WTC11 (cell line): ENCODE measurements at regions not wholly inside any gene's neighbourhood (a gene's known extent, or its start where the extent isn't known, plus 50 kb on each side); places are given as distances from the start of the nearest gene placed in this dataset.

ENCODE experiments used
- ATAC-seq: fragments of 200-7000 bp; cut with Tn5 transposase; 2 replicates; pipeline ENCODE4 v1.10.0; 2021; ENCODE audit warnings: mild to moderate bottlenecking, moderate library complexity
- CTCF ChIA-PET: fragments of 300-600 bp; sonication (Branson Sonifier 250); formaldehyde crosslinking; loops from one replicate; lab custom pipeline; 2021; ENCODE audit warnings: antibody characterized with exemption; lab: Charles Lee
- POLR2A ChIA-PET: fragments of 350-600 bp; sonication (Branson Sonifier 250); formaldehyde crosslinking; loops from one replicate; lab custom pipeline; 2021; ENCODE audit warnings: antibody characterized with exemption; lab: Charles Lee
- DNase-seq: peaks from one replicate; pipeline ENCODE4 v3.0.0; 2021; ENCODE audit warnings: low spot score
- H3K27ac Mint-ChIP-seq: 2 replicates; pipeline ENCODE4 v1.8.0; 2021; ENCODE audit warnings: mixed read lengths
- H3K27me3 Mint-ChIP-seq: 2 replicates; pipeline ENCODE4 v1.8.0; 2021; ENCODE audit warnings: low read depth, mild to moderate bottlenecking, moderate library complexity, mixed read lengths
- H3K36me3 Mint-ChIP-seq: 2 replicates; pipeline ENCODE4 v1.8.0; 2021; ENCODE audit warnings: mixed read lengths
- H3K4me1 Mint-ChIP-seq: 2 replicates; pipeline ENCODE4 v1.8.0; 2022; ENCODE audit warnings: mixed read lengths
- H3K4me3 Mint-ChIP-seq: 2 replicates; pipeline ENCODE4 v1.8.0; 2021; ENCODE audit warnings: mild to moderate bottlenecking, moderate library complexity, mixed read lengths
- H3K9me3 Mint-ChIP-seq: 2 replicates; pipeline ENCODE4 v1.8.0; 2021; ENCODE audit warnings: mixed read lengths
- CBFB ChIP-seq: sonication (generic); formaldehyde crosslinking; IDR thresholded peaks from 2 replicates; pipeline ENCODE4 v1.8.1; 2022; ENCODE audit warnings: mild to moderate bottlenecking, low read depth, missing genetic modification reagents
- CREB1 ChIP-seq: sonication (generic); formaldehyde crosslinking; IDR thresholded peaks from 2 replicates; pipeline ENCODE4 v1.8.0; 2023; ENCODE audit warnings: mild to moderate bottlenecking, missing genetic modification reagents
- FOXJ3 ChIP-seq: sonication (generic); formaldehyde crosslinking; IDR thresholded peaks from 2 replicates; pipeline ENCODE4 v1.9.0; 2021; ENCODE audit warnings: missing genetic modification reagents, mild to moderate bottlenecking, borderline replicate concordance
- NFE2L1 ChIP-seq: sonication (generic); formaldehyde crosslinking; IDR thresholded peaks from 2 replicates; pipeline ENCODE4 v1.8.1; 2023; ENCODE audit warnings: missing genetic modification reagents
- TF ChIP-seq, protein P1 (sequence below): sonication (generic); formaldehyde crosslinking; IDR thresholded peaks from 2 replicates; pipeline ENCODE4 v1.8.1; 2023; ENCODE audit warnings: mild to moderate bottlenecking, missing genetic modification reagents, moderate library complexity
- TF ChIP-seq, protein P2 (sequence below): fragments of 250-450 bp; sonication (Bioruptor Pico); conservative IDR thresholded peaks from 2 replicates; pipeline ENCODE4 v1.9.0; 2021; ENCODE audit warnings: mild to moderate bottlenecking
- TF ChIP-seq, protein P3 (sequence below): sonication (generic); formaldehyde crosslinking; IDR thresholded peaks from 2 replicates; pipeline ENCODE4 v1.8.0; 2023; ENCODE audit warnings: missing genetic modification reagents
- TF ChIP-seq, protein P4 (sequence below): fragments of 250-450 bp; sonication (Bioruptor Pico); IDR thresholded peaks from 2 replicates; pipeline ENCODE4 v1.9.0; 2021; ENCODE audit warnings: moderate library complexity, mild to moderate bottlenecking, inconsistent platforms, borderline replicate concordance
- TF ChIP-seq, protein P5 (sequence below): sonication (generic); formaldehyde crosslinking; IDR thresholded peaks from 2 replicates; pipeline ENCODE4 v1.8.0; 2022; ENCODE audit warnings: mild to moderate bottlenecking, missing genetic modification reagents
- TF ChIP-seq, protein P6 (sequence below): fragments of 250-450 bp; sonication (Bioruptor Pico); IDR thresholded peaks from 2 replicates; pipeline ENCODE4 v1.9.0; 2021; ENCODE audit warnings: mild to moderate bottlenecking
- TF ChIP-seq, protein P7 (sequence below): sonication (generic); formaldehyde crosslinking; IDR thresholded peaks from 2 replicates; pipeline ENCODE4 v1.8.1; 2022; ENCODE audit warnings: low read depth, mild to moderate bottlenecking, moderate library complexity, missing genetic modification reagents, borderline replicate concordance

DNA sequence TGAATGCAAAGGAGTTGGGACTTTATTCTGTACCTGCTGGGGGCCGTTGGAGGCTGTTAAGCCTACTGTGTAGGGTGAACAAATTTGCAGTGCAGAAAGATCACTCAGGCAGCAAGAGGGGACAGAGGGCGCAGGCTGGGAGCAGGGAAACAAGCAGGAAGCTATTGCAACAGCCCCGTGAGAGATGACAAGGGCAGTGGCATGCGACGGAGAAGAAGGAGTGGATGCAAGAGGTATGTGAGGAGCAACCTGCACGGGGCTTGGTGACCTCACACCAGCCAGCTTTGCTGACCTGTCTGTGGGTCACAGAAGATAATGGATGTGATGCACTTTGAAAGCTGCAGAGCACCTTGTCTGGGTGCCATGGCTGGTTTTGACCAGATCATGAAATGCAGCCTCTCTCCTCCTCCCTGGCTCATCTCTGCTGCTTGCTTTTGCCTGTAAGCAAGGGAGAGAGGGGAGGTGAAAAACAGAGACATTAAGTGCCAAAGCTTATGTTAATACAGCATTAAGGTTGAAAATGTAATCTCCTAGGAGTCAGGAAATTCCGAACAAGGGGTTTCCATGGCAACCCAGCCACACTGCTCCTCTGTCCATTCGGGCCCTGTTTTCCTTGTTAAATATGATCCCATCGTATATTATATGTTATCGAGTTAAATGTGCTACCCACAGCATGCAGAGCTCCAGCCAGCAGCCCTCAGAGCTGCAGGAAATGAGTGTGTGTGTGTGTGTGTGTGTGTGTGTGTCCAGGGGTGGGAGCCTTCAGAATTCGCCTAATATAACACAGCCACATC is 314.3 kb upstream of the ZMIZ1 start (continued):
- TF ChIP-seq, protein P1, sequence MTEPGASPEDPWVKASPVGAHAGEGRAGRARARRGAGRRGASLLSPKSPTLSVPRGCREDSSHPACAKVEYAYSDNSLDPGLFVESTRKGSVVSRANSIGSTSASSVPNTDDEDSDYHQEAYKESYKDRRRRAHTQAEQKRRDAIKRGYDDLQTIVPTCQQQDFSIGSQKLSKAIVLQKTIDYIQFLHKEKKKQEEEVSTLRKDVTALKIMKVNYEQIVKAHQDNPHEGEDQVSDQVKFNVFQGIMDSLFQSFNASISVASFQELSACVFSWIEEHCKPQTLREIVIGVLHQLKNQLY (CRISPR knock-in tag) = no peak
- TF ChIP-seq, protein P2, sequence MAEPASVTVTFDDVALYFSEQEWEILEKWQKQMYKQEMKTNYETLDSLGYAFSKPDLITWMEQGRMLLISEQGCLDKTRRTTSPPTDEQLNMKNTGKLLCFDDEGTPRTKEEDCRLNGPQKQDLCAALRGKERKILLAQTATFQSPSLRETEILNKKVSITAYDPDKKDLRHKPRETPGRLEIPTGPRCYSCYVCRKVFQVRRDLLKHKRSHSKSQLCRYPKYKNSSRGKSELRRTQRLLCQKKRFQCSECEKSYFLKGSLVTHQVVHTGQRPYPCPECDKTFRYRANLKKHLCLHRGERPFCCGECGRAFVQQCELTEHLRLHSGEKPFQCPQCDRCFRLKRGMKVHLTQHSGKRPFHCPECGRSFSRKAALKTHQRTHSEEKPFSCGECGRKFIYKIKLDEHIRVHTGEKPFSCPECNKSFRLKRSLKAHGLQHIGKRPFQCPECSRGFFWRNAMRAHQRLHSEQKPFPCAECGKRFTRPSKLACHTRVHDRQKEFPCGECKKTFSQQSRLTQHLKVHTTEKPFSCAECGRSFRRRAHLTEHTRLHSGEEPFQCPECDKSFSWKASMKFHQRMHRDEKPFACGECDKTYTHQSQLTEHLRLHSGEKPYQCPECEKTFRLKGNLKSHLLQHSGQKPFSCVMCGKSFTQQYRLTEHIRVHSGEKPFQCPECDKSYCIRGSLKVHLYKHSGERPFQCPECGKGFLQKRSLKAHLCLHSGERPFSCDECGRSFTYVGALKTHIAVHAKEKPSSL (CRISPR knock-in tag) = no peak
- TF ChIP-seq FOXJ3 (CRISPR knock-in tag) = no peak
- TF ChIP-seq, protein P3, sequence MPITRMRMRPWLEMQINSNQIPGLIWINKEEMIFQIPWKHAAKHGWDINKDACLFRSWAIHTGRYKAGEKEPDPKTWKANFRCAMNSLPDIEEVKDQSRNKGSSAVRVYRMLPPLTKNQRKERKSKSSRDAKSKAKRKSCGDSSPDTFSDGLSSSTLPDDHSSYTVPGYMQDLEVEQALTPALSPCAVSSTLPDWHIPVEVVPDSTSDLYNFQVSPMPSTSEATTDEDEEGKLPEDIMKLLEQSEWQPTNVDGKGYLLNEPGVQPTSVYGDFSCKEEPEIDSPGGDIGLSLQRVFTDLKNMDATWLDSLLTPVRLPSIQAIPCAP = no peak

DNA sequence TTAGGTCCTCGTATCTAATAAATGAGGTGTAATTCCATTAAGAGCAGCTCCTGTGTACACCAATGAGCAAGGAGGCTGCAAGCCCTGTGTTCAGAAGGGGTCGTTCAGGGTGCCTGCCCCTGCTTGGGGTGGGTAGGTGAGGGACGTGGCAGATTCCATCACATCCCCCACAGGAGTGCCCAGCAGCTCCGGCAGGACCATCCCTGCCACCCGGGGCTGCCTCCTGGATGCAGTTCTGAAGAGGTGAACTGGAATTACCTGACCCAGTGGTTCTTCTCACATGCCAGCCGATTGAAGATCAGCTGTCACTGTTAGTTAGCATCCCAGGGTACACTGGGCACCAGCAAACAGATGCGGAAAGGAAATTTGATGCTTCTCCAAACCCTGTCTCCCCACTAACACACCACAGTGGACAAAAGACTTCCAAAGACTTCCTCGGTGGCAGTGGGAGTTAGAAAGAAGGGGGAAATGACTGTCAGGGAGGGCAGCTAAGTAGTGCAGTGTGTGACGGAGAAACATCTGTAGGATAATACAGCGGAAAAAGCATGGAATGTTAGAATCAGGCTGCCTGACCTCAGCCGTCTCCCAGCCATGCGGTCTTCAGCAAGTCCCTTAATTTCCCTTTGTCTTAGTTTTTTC is 313.6 kb upstream of the ZMIZ1 start:
- CTCF ChIA-PET = interaction anchor here (1.2 to 1.9 kb wide), 2 partner anchors 10 to 90 kb away, joined by 4 to 5 read pairs; no protein-coding TSS in a partner anchor

DNA sequence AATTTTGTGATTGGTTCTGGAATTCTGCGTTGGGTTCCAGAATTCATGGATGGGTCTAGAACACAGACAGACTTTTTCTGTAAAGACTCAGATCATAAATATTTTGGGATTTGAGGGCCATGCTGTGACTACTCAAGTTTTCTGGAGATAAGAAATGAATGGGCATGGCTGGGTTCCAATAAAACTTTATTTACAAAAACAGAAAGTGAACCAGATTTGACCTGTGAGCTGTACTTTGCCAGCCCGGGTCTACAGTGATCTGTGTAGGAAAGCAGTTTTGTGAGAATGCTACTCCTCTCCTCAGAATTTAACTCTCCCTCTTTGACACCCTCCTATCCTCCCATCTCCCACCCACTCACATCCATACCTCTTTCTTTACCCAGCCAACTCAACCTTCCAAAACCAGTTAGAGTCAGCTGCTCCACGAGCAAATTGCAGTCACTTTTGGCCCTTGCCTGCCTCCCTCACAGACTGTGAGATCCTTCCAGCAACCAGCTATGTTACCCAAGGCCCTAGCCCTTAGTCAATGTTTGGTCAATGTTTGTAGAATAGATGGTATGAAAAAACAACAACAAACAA is 312.8 kb upstream of the ZMIZ1 start:
- ATAC-seq = no peak
- peaks cover 29% of the 10 kb centered on the region for H3K4me1 Mint-ChIP-seq
- no peaks in the 10 kb centered on the region; the same call in none of the 2 replicates for H3K27me3 Mint-ChIP-seq

More for the DNA sequence above, 313.6 kb upstream of the ZMIZ1 start:
- DNase-seq = no peak
- H3K36me3 Mint-ChIP-seq = no peaks in the 10 kb centered on the region
- ATAC-seq = no peak
- no peaks in the 10 kb centered on the region for H3K9me3 Mint-ChIP-seq
- peaks cover 25% of the 10 kb centered on the region for H3K4me1 Mint-ChIP-seq
- no peak overlapping the region for H3K27ac Mint-ChIP-seq
- no peak overlapping the region for H3K4me3 Mint-ChIP-seq
- TF ChIP-seq NFE2L1 (CRISPR knock-in tag) = no peak
- TF ChIP-seq, protein P4, sequence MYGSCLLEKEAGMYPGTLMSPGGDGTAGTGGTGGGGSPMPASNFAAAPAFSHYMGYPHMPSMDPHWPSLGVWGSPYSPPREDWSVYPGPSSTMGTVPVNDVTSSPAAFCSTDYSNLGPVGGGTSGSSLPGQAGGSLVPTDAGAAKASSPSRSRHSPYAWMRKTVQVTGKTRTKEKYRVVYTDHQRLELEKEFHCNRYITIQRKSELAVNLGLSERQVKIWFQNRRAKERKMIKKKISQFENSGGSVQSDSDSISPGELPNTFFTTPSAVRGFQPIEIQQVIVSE (CRISPR knock-in tag) = no peak
- TF ChIP-seq, protein P5, sequence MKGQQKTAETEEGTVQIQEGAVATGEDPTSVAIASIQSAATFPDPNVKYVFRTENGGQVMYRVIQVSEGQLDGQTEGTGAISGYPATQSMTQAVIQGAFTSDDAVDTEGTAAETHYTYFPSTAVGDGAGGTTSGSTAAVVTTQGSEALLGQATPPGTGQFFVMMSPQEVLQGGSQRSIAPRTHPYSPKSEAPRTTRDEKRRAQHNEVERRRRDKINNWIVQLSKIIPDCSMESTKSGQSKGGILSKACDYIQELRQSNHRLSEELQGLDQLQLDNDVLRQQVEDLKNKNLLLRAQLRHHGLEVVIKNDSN (CRISPR knock-in tag) = no peak
- POLR2A ChIA-PET = no interaction called here
- H3K27me3 Mint-ChIP-seq = no peaks in the 10 kb centered on the region; the same call in none of the 2 replicates

More for the DNA sequence above, 312.8 kb upstream of the ZMIZ1 start:
- no peaks in the 10 kb centered on the region for H3K9me3 Mint-ChIP-seq
- TF ChIP-seq CBFB (no peak), CREB1 (CRISPR knock-in tag) (no peak)
- TF ChIP-seq, protein P1 (CRISPR knock-in tag) = no peak
- TF ChIP-seq, protein P6, sequence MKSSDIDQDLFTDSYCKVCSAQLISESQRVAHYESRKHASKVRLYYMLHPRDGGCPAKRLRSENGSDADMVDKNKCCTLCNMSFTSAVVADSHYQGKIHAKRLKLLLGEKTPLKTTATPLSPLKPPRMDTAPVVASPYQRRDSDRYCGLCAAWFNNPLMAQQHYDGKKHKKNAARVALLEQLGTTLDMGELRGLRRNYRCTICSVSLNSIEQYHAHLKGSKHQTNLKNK (CRISPR knock-in tag) = no peak
- TF ChIP-seq, protein P7, sequence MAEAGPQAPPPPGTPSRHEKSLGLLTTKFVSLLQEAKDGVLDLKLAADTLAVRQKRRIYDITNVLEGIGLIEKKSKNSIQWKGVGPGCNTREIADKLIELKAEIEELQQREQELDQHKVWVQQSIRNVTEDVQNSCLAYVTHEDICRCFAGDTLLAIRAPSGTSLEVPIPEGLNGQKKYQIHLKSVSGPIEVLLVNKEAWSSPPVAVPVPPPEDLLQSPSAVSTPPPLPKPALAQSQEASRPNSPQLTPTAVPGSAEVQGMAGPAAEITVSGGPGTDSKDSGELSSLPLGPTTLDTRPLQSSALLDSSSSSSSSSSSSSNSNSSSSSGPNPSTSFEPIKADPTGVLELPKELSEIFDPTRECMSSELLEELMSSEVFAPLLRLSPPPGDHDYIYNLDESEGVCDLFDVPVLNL (CRISPR knock-in tag) = no peak
- TF ChIP-seq, protein P5 (CRISPR knock-in tag) = no peak
- TF ChIP-seq, all 79 proteins: peak for 0
- CTCF ChIA-PET = interaction anchor here (1.9 kb wide), 1 partner anchor 91 kb away, joined by 5 read pairs; no protein-coding TSS in a partner anchor
- POLR2A ChIA-PET = no interaction called here
- H3K27ac Mint-ChIP-seq = no peak overlapping the region
- DNase-seq = no peak
- no peaks in the 10 kb centered on the region for H3K36me3 Mint-ChIP-seq
- no peak overlapping the region for H3K4me3 Mint-ChIP-seq
